ENCODE measurements at regions not wholly inside any gene's neighbourhood (a gene's known extent, or its start where the extent isn't known, plus 50 kb on each side); places are given as distances from the start of the nearest gene placed in this dataset.
"Not testable (repeated sequence)": the region's sequence is repeated elsewhere in the genome, so short reads cannot be mapped to it uniquely, and the experiment has no call there.

- H3K4me3 ChIP-seq (replicated peaks in 1 of 2; ENCODE audit: low read depth in 2 of 2, low read length in 2 of 2): no peak overlapping the region
- TF ChIP-seq CTCF (IDR thresholded peaks at IDR 0.05; ENCODE audit: low read depth, low read length): no peak
- no peak for DNase-seq (ENCODE audit: low read depth in 2 of 2)
Observed at GRCh38 chr7:114342431-114343179, 72.0 kb upstream of the FOXP2 start.

- no peak for TF ChIP-seq CTCF (IDR thresholded peaks at IDR 0.05; ENCODE audit: low read depth, low read length)
- no peak for DNase-seq (ENCODE audit: low read depth in 2 of 2)
- no peak overlapping the region for H3K4me3 ChIP-seq (replicated peaks in 1 of 2; ENCODE audit: low read depth in 2 of 2, low read length in 2 of 2)
Observed at GRCh38 chr7:114341648-114342047, 73.0 kb upstream of the FOXP2 start.

GRCh38 chr7:114334989-114335388 is 79.6 kb upstream of the FOXP2 start:
- no peak for DNase-seq (ENCODE audit: low read depth in 2 of 2)
- TF ChIP-seq CTCF (IDR thresholded peaks at IDR 0.05; ENCODE audit: low read depth, low read length): no peak
- H3K4me3 ChIP-seq (replicated peaks in 1 of 2; ENCODE audit: low read depth in 2 of 2, low read length in 2 of 2): no peak overlapping the region

DNA sequence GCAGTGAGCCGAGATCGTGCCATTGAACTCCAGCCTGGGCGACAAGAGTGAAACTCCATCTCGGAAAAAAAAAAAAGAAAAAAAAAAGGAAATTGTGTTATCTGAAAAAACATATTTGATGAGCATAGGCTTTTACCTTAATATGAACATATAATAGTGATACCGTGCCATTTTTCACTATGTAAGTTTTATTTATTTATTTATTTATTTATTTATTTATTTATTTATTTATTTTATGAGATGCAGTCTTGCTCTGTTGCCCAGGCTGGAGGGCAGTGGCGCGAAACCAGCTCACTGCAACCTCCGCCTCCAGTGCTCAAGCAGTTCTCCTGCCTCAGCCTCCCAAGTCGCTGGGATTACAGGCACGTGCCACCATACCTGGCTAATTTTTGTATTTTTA is 85.2 kb upstream of the FOXP2 start:
- not testable (repeated sequence) for DNase-seq (ENCODE audit: low read depth in 2 of 2); H3K4me3 ChIP-seq (replicated peaks in 1 of 2; ENCODE audit: low read depth in 2 of 2, low read length in 2 of 2)

GRCh38 chr7:114317450-114318098 is 97.0 kb upstream of the FOXP2 start:
- TF ChIP-seq CTCF (IDR thresholded peaks at IDR 0.05; ENCODE audit: low read depth, low read length): no peak
- DNase-seq (ENCODE audit: low read depth in 2 of 2): no peak
- H3K4me3 ChIP-seq (replicated peaks in 1 of 2; ENCODE audit: low read depth in 2 of 2, low read length in 2 of 2): no peak overlapping the region

- DNase-seq (ENCODE audit: low read depth in 2 of 2): no peak
- H3K4me3 ChIP-seq (replicated peaks in 1 of 2; ENCODE audit: low read depth in 2 of 2, low read length in 2 of 2): no peak overlapping the region
- no peak for TF ChIP-seq CTCF (IDR thresholded peaks at IDR 0.05; ENCODE audit: low read depth, low read length)
Observed at GRCh38 chr7:114312649-114313048, 102.0 kb upstream of the FOXP2 start.

GRCh38 chr7:114310345-114311110 is 104.1 kb upstream of the FOXP2 start:
- TF ChIP-seq CTCF (IDR thresholded peaks at IDR 0.05; ENCODE audit: low read depth, low read length): no peak
- DNase-seq (ENCODE audit: low read depth in 2 of 2): no peak
- H3K4me3 ChIP-seq (replicated peaks in 1 of 2; ENCODE audit: low read depth in 2 of 2, low read length in 2 of 2): no peak overlapping the region
